ENCODE measurements at regions not wholly inside any gene's neighbourhood (a gene's known extent, or its start where the extent isn't known, plus 50 kb on each side); places are given as distances from the start of the nearest gene placed in this dataset.

DNA sequence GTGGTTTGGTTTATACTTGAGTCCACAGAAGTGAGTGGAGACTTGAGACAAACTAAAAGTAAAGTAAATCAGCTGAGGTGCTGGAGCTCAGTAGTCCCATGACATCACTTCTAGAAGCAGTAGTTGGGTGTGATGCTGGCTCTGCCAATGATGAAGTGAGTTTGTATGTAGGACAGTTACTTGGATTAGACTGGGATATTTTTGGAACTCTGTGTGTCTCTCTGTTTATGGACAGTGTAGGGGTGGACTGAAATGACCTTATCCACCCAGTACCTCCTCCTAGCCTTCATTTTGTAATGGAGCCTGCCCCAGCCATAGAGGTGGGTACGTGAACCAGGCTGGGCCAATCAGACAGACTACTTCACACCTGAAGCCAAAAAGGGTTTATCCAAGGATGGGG is 52.2 kb downstream of the POLR1D start:
- Mint-ChIP-seq H3K27ac (no peak overlapping the region), H3K4me1 (no peaks in the 10 kb centered on the region), H3K36me3 (ENCODE audit: low read depth) (no peaks in the 10 kb centered on the region)

DNA sequence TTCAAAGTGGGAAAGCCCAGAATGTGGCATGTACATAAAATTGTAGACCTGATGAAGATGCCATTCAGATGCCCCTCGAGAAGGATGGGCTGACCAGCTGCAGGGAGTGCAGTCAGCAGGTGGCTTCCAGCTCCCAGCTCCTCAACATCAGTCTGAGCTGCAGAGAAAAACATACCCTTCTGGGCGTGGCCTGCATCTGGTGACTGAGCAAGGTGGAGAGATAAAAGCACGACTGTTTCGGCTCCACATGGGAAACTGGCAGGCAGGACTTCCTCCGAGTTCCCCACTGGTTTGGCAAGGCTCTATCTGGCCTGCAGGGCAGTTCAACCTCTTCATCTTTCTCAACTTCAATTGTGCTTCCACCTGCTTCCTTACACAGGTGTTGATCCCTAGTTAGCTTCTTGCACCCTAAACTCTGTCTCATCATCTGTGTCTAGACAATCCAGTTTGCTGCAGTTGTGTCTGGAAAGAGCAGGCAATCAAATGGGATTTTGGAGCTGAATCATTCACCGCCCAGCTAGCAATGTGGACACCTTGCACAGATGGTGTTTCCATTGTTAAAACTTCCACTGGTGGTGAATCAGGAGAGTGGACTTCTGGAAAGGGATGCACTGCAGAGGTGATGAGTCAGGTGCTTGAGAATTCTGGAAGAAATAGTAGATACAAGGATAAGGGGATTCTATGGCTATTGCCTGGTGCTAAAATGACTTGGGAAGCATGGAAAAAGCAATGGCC is 56.8 kb downstream of the POLR1D start:
- H3K27me3 Mint-ChIP-seq: peaks cover 28% of the 10 kb centered on the region
- H3K4me1 Mint-ChIP-seq: no peaks in the 10 kb centered on the region
- ATAC-seq (replicated peaks): no peak
- no peaks in the 10 kb centered on the region for H3K36me3 Mint-ChIP-seq (ENCODE audit: low read depth)
- H3K27ac Mint-ChIP-seq: no peak overlapping the region
- H3K4me3 Mint-ChIP-seq: no peak overlapping the region
- no peaks in the 10 kb centered on the region for H3K9me3 Mint-ChIP-seq

More for the DNA sequence above, 52.2 kb downstream of the POLR1D start:
- ATAC-seq (replicated peaks): no peak
- Mint-ChIP-seq H3K27me3 (no peaks in the 10 kb centered on the region), H3K9me3 (no peaks in the 10 kb centered on the region), H3K4me3 (no peak overlapping the region)

DNA sequence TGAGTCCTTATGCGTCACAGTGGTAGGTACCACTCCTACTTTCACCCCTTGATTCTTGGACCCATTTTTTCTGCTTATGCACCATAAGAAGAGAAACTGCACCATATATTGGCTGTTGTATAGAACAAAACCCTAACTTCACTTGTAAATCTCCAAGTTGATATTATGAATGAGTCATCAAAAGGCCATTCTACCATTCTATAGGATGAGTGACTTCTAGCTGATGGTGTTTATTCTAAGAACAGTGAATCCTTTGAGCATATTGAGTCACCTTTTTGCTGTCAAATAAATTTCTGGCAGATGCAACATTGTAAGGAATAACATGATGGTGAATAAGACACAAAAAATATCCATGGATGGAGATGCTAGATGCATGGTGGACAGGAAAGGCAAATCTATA is 57.7 kb downstream of the POLR1D start:
- Mint-ChIP-seq H3K27me3 (peaks cover 28% of the 10 kb centered on the region), H3K9me3 (no peaks in the 10 kb centered on the region), H3K36me3 (ENCODE audit: low read depth) (no peaks in the 10 kb centered on the region), H3K27ac (no peak overlapping the region), H3K4me3 (no peak overlapping the region), H3K4me1 (no peaks in the 10 kb centered on the region)
- no peak for ATAC-seq (replicated peaks)

DNA sequence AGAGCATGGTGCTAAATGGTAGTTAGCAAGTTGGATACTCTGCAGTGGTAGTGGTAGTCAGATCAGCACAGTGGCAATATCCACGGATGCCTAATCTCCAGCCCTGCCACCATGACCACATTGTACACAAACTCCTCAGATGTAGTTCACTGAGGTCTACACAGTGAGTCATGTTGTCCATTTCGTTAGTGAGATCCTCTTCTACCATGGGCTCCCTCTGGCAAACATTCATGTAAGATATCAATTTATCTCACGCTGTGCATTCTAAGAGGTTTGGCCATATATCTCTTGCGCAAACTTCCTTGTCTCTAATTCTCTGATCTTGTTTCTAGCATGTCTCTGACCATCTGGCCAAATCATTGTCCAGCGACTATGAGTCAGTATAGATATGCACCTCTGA is 58.2 kb downstream of the POLR1D start:
- Mint-ChIP-seq H3K36me3 (ENCODE audit: low read depth) (no peaks in the 10 kb centered on the region), H3K27ac (no peak overlapping the region), H3K9me3 (no peaks in the 10 kb centered on the region), H3K4me1 (no peaks in the 10 kb centered on the region), H3K4me3 (no peak overlapping the region), H3K27me3 (peaks cover 28% of the 10 kb centered on the region)
- ATAC-seq (replicated peaks): peak; percentile 12

DNA sequence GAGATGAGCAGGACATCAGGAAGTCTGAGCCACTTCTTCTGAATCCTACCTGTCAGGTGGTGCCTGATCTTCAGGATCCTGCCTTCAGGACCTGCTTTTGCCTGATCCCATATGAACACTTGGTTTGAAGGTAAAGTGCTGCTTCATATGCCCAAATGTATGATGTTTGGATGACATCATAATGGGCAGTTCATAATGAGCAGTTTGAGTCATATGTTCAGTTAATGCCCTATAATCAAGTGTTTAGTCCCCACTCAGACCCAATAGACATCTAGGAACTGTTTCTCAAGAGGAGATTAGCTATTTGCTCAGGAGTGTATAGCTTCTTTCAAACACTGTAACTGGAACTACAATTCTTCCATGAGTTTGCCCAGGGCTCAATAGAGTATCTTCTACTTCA is 58.8 kb downstream of the POLR1D start:
- ATAC-seq (replicated peaks): no peak
- Mint-ChIP-seq H3K27me3 (peaks cover 28% of the 10 kb centered on the region), H3K4me3 (no peak overlapping the region), H3K4me1 (no peaks in the 10 kb centered on the region), H3K27ac (no peak overlapping the region), H3K9me3 (no peaks in the 10 kb centered on the region), H3K36me3 (ENCODE audit: low read depth) (no peaks in the 10 kb centered on the region)

DNA sequence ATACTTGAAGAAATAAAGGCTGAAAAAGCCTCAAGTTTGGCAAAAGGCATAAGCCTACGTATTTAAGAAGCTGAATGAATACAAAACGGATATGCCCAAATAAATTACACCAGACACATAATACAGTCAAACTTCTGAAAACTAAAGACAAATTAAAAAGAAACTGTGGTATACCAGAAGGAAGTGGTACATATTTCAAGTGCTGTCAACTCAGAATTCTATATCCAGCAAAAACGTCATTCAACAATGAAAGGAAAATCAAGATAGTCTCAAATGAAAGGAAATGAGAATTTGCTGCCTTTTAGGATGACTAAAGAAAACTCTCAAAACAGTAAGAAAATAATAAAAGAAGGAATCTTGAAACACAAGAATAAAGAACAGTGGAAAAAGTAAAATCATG is 69.5 kb downstream of the POLR1D start:
- Mint-ChIP-seq H3K36me3 (ENCODE audit: low read depth) (no peaks in the 10 kb centered on the region), H3K27ac (no peak overlapping the region), H3K4me3 (no peak overlapping the region), H3K4me1 (no peaks in the 10 kb centered on the region), H3K27me3 (peaks cover 13% of the 10 kb centered on the region), H3K9me3 (peaks cover 18% of the 10 kb centered on the region)
- ATAC-seq (replicated peaks): no peak

DNA sequence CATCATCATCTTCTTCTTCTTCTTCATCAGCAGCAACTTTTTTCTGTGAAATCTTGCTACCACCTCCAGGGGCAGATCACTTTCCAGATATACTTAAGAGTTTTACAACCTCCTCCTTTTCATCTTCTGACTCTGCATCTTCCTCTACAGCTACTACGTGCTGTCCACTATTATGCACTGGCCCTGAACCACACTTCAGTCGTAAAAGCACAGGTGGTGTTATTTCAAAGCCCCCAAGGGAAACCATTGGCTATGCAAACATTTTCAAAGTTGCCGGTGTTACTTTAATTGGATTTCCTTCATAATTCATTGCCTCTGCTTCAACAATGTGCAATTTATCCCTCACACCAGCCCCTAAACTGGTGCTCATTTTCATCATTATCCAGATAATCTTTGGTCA is 75.0 kb downstream of the POLR1D start:
- H3K9me3 Mint-ChIP-seq: peaks cover 5% of the 10 kb centered on the region

DNA sequence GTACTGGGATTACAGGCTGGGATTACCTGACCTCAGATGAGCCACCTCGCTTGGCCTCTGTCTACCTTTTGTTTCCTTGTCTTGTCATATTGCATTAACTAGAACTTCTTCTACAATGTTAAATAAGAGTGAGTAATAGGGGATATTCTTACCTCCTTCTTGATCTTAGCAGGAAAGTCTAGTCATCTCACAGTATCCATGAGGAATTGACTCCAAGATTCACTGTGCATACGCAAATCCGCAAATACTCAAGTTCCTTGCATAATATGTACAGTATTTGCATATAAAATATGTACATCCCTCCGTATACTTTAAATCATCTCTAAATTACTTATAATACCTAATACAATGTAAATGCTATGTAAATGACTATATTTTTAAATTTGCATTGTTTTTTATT is 78.3 kb downstream of the POLR1D start:
- Mint-ChIP-seq H3K9me3 (peaks cover 25% of the 10 kb centered on the region), H3K4me1 (peaks cover 3% of the 10 kb centered on the region), H3K27me3 (peaks cover 34% of the 10 kb centered on the region), H3K4me3 (no peak overlapping the region), H3K27ac (no peak overlapping the region), H3K36me3 (ENCODE audit: low read depth) (no peaks in the 10 kb centered on the region)
- ATAC-seq (replicated peaks): no peak

More for the DNA sequence above, 75.0 kb downstream of the POLR1D start:
- no peak for ATAC-seq (replicated peaks)
- Mint-ChIP-seq H3K4me1 (no peaks in the 10 kb centered on the region), H3K36me3 (ENCODE audit: low read depth) (no peaks in the 10 kb centered on the region), H3K4me3 (no peak overlapping the region), H3K27ac (no peak overlapping the region), H3K27me3 (peaks cover 21% of the 10 kb centered on the region)

DNA sequence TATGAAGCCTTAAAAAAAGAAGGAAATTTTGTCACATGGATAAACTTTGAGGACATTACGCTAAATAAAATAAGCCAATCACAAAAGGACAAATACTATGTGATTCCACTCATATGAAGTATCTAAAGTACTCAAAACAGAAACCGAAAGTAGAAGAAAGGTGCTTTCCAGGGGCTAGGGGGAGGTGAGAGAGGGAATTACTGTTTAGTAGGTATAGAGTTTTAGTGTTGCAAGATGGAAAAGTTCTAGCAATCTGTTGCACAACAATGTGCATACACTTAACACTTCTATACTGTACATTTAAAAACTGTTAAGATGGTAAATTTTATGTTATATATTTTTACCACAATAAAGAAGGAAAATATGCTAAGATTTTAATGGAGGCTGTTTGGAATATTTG is 83.0 kb downstream of the POLR1D start:
- Mint-ChIP-seq H3K9me3 (peaks cover 20% of the 10 kb centered on the region), H3K27ac (no peak overlapping the region), H3K4me1 (peaks cover 3% of the 10 kb centered on the region), H3K27me3 (peaks cover 31% of the 10 kb centered on the region), H3K4me3 (peak overlapping the region; percentile 19), H3K36me3 (ENCODE audit: low read depth) (no peaks in the 10 kb centered on the region)
- ATAC-seq (replicated peaks): peak; percentile 62

DNA sequence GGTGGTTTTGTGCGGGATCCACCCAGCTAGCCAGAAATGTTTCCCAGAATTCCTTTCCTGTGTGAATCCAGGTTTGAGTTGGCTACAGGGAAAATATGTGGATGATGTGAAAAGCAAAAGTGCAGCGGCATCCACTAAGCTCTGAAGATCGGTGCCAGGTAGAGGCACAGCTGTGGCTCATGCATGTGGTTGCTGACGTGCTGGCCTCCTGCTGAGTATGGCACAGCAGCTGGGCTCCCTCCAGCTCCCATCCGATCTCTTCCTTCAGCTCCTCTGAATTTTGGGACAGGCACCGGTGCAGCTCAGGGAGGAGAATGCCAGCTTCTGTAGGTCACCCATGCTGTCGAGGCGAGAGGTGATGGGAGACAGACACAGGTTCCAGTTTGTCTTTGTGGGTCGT is 84.0 kb upstream of the GSX1 start:
- Mint-ChIP-seq H3K4me1 (peaks cover 3% of the 10 kb centered on the region), H3K9me3 (peaks cover 10% of the 10 kb centered on the region), H3K27me3 (peaks cover 20% of the 10 kb centered on the region)

DNA sequence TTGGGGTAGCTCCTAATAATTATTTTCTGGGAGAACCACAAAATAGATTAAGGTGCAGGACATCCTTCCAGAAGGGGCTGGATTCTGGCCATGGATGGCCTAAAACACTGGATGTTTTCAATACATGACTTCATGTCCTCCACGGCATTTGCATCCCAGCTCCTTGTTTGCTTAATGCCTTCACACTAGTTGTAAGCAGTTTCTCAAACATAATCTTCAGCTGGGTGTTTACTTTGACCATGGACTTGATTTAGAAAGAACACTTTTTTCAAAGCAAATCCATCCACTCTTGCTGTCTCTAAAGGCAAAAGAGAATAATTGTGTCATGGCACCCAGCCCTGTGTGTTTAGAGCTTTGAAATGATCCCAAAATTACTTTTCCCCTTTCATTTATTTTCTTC is 82.5 kb upstream of the GSX1 start:
- Mint-ChIP-seq H3K27me3 (peaks cover 15% of the 10 kb centered on the region), H3K9me3 (no peaks in the 10 kb centered on the region), H3K4me1 (no peaks in the 10 kb centered on the region), H3K27ac (no peak overlapping the region), H3K4me3 (no peak overlapping the region), H3K36me3 (ENCODE audit: low read depth) (no peaks in the 10 kb centered on the region)
- no peak for ATAC-seq (replicated peaks)

More for the DNA sequence above, 84.0 kb upstream of the GSX1 start:
- Mint-ChIP-seq H3K4me3 (no peak overlapping the region), H3K36me3 (ENCODE audit: low read depth) (no peaks in the 10 kb centered on the region), H3K27ac (no peak overlapping the region)
- ATAC-seq (replicated peaks): no peak

DNA sequence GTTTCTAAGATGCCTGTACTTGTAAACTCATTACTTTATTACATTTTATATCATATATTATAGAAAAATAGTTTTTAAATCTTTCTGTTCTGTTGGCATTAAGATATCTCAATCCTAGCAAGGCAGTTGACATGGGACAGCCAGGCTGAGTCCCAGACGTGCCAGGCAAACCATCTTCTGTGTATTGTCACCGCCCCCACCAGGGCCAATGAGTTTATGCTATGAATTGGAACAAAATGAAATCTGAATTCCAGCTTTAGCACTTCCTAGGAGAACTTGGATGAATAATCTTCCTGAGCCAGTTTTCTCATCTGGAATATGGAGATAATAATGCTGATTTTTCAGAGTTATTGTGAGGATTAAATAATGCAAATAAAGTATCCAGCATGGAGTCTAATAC is 79.9 kb upstream of the GSX1 start:
- Mint-ChIP-seq H3K36me3 (ENCODE audit: low read depth) (no peaks in the 10 kb centered on the region), H3K4me3 (no peak overlapping the region), H3K4me1 (no peaks in the 10 kb centered on the region), H3K9me3 (no peaks in the 10 kb centered on the region), H3K27ac (no peak overlapping the region), H3K27me3 (peaks cover 14% of the 10 kb centered on the region)
- no peak for ATAC-seq (replicated peaks)

DNA sequence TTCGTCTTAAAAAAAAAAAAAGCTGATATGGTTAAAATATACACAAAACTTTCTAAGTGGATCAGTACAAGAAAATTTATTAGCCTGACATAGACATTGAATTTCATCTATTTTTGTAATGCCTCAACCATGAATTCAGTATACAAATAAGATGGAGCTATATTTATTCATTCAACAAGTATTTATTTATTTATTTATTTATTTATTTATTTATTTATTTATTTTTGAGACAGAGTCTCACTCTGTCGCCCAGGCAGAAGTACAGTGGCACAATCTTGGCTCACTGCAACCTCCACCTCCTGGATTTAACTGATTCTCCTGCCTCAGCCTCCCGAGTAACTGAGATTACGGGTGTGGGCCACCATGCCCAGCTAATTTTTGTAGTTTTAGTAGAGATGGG is 78.5 kb upstream of the GSX1 start:
- no peaks in the 10 kb centered on the region for H3K4me1 Mint-ChIP-seq
- H3K9me3 Mint-ChIP-seq: no peaks in the 10 kb centered on the region
- ATAC-seq (replicated peaks): no peak
- H3K36me3 Mint-ChIP-seq (ENCODE audit: low read depth): no peaks in the 10 kb centered on the region
- no peak overlapping the region for H3K4me3 Mint-ChIP-seq
- peaks cover 7% of the 10 kb centered on the region for H3K27me3 Mint-ChIP-seq
- H3K27ac Mint-ChIP-seq: no peak overlapping the region

DNA sequence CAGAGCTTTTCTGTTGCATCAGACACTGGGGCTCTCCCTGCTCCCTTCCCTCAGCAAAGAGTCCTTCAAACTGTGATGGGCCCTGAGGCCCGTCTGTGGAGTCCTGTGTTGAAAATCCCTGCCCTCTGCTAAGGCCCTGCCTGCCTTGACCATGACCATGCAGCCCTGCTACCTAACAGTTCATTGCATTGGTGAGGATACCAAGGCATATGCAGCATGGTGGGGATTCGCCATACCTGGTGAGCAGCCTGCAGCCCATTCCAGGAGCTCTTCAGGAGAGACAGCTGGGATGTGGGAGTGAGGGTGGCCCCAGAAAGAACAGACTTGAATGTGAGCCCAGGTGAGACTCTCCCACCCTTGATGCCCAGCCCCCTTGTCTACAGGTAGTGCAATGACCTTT is 70.6 kb upstream of the GSX1 start:
- Mint-ChIP-seq H3K4me3 (no peak overlapping the region), H3K36me3 (ENCODE audit: low read depth) (no peaks in the 10 kb centered on the region), H3K27me3 (peaks cover 16% of the 10 kb centered on the region), H3K27ac (no peak overlapping the region), H3K4me1 (no peaks in the 10 kb centered on the region), H3K9me3 (no peaks in the 10 kb centered on the region)
- ATAC-seq (replicated peaks): no peak

DNA sequence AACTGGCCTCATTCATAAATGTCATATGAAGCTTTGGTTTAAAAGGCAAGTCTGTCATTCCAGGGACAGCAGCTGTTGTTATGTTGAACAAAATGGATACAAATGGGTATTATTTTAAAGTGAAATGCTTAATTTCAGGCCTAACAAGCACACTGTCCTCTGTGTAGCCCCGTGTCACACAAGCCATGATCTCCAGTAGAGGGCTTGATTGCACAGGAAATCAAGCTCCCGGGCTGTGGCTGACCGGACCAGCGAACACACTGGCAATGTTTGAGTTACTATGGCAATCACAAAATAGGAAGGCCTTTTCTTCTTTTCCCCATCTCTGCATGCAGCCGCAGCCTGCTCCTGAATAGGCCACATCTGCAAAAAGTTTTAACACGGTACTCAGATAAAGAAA is 64.0 kb upstream of the GSX1 start:
- peaks cover 12% of the 10 kb centered on the region for H3K4me1 Mint-ChIP-seq
- H3K27me3 Mint-ChIP-seq: no peaks in the 10 kb centered on the region
- H3K36me3 Mint-ChIP-seq (ENCODE audit: low read depth): no peaks in the 10 kb centered on the region
- H3K4me3 Mint-ChIP-seq: no peak overlapping the region
- ATAC-seq (replicated peaks): no peak
- no peaks in the 10 kb centered on the region for H3K9me3 Mint-ChIP-seq
- H3K27ac Mint-ChIP-seq: no peak overlapping the region

DNA sequence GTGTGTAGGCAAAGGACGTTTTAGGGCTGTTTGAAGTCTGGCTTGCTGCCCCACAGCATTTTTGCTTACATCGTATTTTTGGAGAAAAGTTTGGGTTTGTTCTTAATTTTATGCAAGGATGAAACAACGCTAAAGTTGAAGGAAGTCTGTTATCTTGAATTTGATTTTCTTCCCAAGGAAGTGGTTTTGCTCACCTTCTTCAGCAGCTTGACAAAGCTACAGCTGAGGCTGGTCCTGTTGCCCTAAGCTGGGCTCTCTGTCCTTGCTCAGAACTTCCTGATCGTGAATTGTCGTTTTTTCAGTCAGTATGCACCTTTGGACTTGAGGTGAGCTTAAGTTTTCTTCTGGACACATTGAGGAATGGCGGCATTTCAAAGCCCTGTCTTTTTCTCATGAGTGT is 62.1 kb upstream of the GSX1 start:
- Mint-ChIP-seq H3K4me1 (peaks cover 12% of the 10 kb centered on the region), H3K9me3 (no peaks in the 10 kb centered on the region), H3K27me3 (no peaks in the 10 kb centered on the region), H3K4me3 (peak overlapping the region; percentile 55), H3K36me3 (ENCODE audit: low read depth) (no peaks in the 10 kb centered on the region), H3K27ac (peak overlapping the region; percentile 30)
- no peak for ATAC-seq (replicated peaks)

Measured in activated T-helper 17 cell treated with anti-CD3 and anti-CD28 coated beads, Interleukin-2, amount 50 U/mL, for 72 hours (primary cell).